HUES48 (cell line): ENCODE measurements at regions not wholly inside any gene's neighbourhood (a gene's known extent, or its start where the extent isn't known, plus 50 kb on each side); places are given as distances from the start of the nearest gene placed in this dataset.
"Not testable (repeated sequence)": the region's sequence is repeated elsewhere in the genome, so short reads cannot be mapped to it uniquely, and the experiment has no call there.

ENCODE experiments used
- H3K27ac ChIP-seq: one replicate; pipeline ENCODE4 v1.7.0; 2013; ENCODE audit warnings: low read depth, low read length, inconsistent platforms
- H3K27me3 ChIP-seq: 2 replicates; pipeline ENCODE4 v1.6.1; 2013; ENCODE audit warnings: mild to moderate bottlenecking, low read length; ENCODE audit not compliant: control insufficient read depth, insufficient read depth
- H3K36me3 ChIP-seq: 2 replicates; pipeline ENCODE4 v1.6.1; 2013; ENCODE audit warnings: low read length; ENCODE audit not compliant: control insufficient read depth, insufficient read depth
- H3K4me1 ChIP-seq: 2 replicates; pipeline ENCODE4 v1.6.1; 2013; ENCODE audit warnings: mild to moderate bottlenecking, low read length; ENCODE audit not compliant: control insufficient read depth, insufficient read depth
- H3K4me3 ChIP-seq: 2 replicates; pipeline ENCODE4 v1.5.1; 2013; ENCODE audit warnings: mild to moderate bottlenecking, low read depth, low read length
- H3K9ac ChIP-seq: 2 replicates; pipeline ENCODE4 v1.6.1; 2013; ENCODE audit warnings: mild to moderate bottlenecking, low read depth, low read length, moderate library complexity
- H3K9me3 ChIP-seq: 2 replicates; pipeline ENCODE4 v1.6.1; 2013; ENCODE audit warnings: low read length; ENCODE audit not compliant: control insufficient read depth, insufficient read depth

DNA sequence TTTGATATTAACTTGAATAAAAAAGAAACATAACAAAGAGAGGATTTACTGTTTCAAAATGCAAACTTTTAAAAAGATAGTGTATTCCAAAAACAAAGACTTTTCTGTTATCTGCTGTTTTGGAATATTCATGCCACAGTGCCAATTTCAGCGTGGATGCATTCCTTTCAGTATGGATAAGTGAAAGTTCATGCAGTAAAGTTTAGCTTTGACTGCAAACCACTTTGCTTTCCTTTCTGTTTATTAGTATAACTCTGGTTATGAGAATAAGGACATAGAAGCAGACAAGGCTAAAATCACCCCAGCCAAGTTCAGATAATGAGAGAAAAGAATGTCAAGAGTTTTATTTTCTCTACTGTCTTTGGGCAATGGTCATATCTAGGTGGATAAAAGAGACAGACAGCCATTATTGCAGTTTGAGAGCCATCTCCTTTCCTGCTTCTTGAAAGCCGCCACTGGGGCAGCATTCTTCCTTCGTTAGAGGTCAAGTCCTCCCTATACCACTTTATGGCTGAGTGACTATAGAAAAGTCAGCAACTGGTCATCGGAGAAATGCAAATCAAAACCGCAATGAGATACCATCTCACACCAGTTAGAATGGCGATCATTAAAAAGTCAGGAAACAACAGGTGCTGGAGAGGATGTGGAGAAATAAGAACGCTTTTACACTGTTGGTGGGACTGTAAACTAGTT, 82.4 kb upstream of the BLID start:
- Histone ChIP-seq H3K4me3 (no peak overlapping the region), H3K9ac (no peak overlapping the region), H3K36me3 (no peaks in the 10 kb centered on the region), H3K27me3 (peaks cover 9% of the 10 kb centered on the region; the same call in 1 of the 2 replicates), H3K27ac (no peak overlapping the region), H3K9me3 (no peaks in the 10 kb centered on the region), H3K4me1 (peaks cover 9% of the 10 kb centered on the region)

DNA sequence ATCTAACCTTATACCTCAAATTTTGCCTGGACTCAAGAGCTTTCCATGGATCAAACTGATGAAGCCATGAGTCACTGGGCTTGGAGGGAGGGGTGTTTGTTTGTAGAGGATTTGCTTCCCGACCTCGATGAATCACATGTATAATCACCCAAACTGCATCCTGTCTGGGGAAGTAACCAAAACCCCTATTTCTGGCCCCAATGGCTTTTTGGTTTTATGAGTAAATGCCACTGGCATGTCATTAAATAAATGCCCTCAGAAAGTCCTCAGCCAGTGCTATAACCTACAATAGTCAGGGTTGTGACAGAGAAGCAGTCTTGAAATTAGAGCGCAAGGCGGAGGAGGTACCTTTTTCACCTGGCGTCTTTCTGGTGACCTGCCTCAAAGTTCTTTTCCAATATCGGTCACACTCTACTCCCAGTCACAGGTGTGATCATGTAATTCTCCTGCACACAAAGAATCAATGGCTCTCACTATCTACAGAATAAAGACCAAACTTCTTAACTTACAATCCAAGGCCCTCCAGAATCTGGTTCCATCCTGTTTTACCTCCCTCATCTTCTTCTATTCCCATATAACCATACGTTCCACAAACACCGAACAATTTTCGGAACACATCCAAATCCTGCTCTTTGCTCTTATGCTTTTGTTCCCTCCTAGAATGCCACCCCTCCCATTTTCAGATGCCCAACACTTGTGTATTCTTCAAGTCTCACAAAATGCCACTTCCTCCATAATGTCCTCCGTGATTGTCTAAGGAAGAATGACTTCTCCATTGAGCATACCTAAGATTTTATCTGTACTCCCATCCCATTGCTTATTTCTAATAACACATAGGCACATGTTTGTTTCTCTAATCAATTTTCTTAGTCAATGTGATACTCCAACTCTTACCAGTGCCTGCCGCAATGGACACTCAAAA, 81.3 kb upstream of the BLID start:
- Histone ChIP-seq H3K4me1 (peaks cover 2% of the 10 kb centered on the region; the same call in 1 of the 2 replicates), H3K4me3 (no peak overlapping the region), H3K9me3 (no peaks in the 10 kb centered on the region), H3K27ac (no peak overlapping the region), H3K36me3 (no peaks in the 10 kb centered on the region), H3K27me3 (peaks cover 4% of the 10 kb centered on the region; the same call in 1 of the 2 replicates), H3K9ac (no peak overlapping the region)

DNA sequence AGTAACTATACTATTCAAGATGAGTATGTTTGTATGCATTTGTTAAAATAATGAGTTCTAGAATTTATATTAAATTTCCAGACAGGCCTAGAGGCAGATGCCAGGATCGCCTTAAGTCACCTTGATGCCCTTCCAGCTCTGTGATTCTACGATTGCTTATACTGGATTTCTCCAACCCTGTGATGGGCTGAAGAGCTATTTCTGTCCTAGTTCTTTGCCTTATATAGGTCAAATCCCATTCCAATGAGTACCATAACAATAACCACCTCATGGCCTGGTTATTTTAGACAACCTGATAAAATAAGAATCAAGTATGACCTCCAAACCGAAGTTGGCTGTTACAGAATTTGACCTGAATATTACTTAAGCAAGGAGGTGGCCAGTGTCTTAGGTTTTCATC, 79.8 kb upstream of the BLID start:
- no peaks in the 10 kb centered on the region for H3K9me3 ChIP-seq
- H3K4me3 ChIP-seq, result no peak overlapping the region
- H3K27me3 ChIP-seq, result no peaks in the 10 kb centered on the region
- H3K4me1 ChIP-seq, result no peaks in the 10 kb centered on the region
- H3K27ac ChIP-seq, result no peak overlapping the region
- H3K9ac ChIP-seq, result no peak overlapping the region
- H3K36me3 ChIP-seq, result no peaks in the 10 kb centered on the region

- not testable (repeated sequence) for H3K27ac ChIP-seq, H3K9ac ChIP-seq, H3K36me3 ChIP-seq, H3K27me3 ChIP-seq, H3K4me3 ChIP-seq, H3K9me3 ChIP-seq, H3K4me1 ChIP-seq
Measured at GRCh38 chr11:122193881-122194480, 78.0 kb upstream of the BLID start.

DNA sequence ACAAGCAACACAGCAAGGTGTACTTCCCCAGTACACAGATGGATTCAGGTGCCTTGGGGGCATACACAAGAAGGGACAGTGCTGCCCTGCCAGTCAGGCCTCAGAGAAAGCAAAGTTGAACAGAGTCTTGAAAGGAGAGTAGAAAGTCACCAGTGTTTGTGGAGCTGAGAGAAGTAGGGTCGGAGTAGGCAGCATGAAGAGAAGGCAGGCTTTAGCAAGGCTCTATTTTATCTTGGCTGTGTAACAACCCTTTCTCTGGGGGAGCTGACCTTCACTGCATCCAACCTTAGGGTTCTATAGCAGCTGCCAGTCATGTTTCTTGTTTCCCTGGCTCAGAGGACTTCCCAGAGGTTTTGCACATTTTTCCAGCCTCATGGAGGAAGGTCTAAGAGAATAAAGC, 77.4 kb upstream of the BLID start:
- Histone ChIP-seq H3K4me3 (no peak overlapping the region), H3K9ac (no peak overlapping the region), H3K27ac (no peak overlapping the region), H3K36me3 (no peaks in the 10 kb centered on the region), H3K4me1 (no peaks in the 10 kb centered on the region), H3K27me3 (no peaks in the 10 kb centered on the region), H3K9me3 (no peaks in the 10 kb centered on the region)

DNA sequence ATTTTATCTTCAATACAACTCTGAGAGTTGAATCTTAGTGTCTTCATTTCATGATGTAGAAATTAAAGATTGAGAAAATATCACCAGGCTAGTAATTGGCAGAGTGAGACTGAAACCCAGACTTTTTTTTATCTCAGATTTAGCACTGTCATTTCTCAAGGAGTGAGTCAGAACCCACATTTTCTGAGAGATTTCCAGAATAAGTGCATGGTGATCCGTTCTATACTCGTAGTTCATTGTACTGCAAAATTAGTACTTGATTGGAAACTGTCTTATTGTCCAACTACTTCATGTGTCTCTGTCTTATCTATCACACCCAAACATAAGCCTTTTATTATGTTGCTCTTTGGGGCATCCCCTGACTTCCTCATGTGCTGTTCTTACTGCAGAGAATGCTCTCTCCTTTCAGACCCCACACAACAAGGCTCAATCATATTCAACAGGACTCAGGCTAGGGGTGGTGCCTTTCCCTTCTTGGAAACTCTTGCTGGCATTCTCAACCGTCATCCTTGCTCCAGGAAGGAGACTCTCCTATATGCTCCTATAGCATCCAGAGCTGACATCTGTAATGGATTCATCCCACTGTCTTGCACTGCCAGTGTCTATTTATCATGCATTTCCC, 76.7 kb upstream of the BLID start:
- no peak overlapping the region for H3K27ac ChIP-seq
- H3K9me3 ChIP-seq, result no peaks in the 10 kb centered on the region
- H3K9ac ChIP-seq, result no peak overlapping the region
- H3K36me3 ChIP-seq, result no peaks in the 10 kb centered on the region
- H3K4me3 ChIP-seq, result no peak overlapping the region
- H3K27me3 ChIP-seq, result no peaks in the 10 kb centered on the region
- no peaks in the 10 kb centered on the region for H3K4me1 ChIP-seq

DNA sequence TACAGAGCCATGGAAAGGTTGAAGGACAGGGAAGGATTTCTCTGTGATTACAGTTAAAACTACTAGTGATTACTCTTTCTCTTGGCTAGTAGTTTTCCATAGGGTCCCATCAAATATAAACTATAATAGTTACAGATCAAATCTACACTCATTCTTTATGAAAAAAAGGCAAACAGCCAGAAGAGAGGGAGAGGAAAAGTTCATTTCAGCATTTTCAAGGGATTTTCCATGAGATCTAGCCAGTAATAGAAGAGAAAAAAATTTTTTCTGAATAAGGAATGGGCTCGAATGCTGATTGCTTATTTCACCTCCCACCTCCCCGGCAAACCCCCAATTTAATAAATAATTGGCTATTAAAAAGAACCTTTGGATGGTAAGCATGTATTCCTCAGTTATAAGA, 74.8 kb upstream of the BLID start:
- Histone ChIP-seq H3K9ac (no peak overlapping the region), H3K4me3 (no peak overlapping the region), H3K4me1 (no peaks in the 10 kb centered on the region), H3K27me3 (no peaks in the 10 kb centered on the region), H3K27ac (no peak overlapping the region), H3K36me3 (no peaks in the 10 kb centered on the region), H3K9me3 (no peaks in the 10 kb centered on the region)

DNA sequence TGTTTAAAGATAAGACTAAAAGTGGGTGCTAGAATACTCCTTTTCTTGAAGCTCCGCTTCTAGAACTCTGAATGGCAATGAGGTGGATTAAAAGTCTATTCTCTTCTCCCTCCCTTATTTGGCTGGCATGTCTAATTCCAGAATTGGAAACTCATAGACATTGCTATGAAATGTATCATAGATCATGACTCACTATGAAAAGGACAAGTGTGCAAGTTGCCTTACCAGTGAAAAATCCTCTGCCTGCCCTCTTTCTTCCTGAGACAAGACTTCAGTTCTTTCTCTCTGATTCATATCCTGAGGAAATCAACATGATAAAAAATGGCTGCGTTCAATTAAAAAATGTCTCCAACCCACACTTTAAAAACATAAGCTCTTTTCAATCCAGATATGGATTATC, 73.2 kb upstream of the BLID start:
- Histone ChIP-seq H3K27me3 (no peaks in the 10 kb centered on the region), H3K9ac (no peak overlapping the region), H3K27ac (no peak overlapping the region), H3K4me3 (no peak overlapping the region), H3K36me3 (no peaks in the 10 kb centered on the region), H3K9me3 (no peaks in the 10 kb centered on the region), H3K4me1 (no peaks in the 10 kb centered on the region)

GRCh38 chr11:122187373-122188165, 71.6 kb upstream of the BLID start:
- H3K9ac ChIP-seq, result no peak overlapping the region
- H3K36me3 ChIP-seq, result no peaks in the 10 kb centered on the region
- H3K4me1 ChIP-seq, result no peaks in the 10 kb centered on the region
- H3K9me3 ChIP-seq, result no peaks in the 10 kb centered on the region
- H3K27ac ChIP-seq, result no peak overlapping the region
- no peak overlapping the region for H3K4me3 ChIP-seq
- no peaks in the 10 kb centered on the region for H3K27me3 ChIP-seq

DNA sequence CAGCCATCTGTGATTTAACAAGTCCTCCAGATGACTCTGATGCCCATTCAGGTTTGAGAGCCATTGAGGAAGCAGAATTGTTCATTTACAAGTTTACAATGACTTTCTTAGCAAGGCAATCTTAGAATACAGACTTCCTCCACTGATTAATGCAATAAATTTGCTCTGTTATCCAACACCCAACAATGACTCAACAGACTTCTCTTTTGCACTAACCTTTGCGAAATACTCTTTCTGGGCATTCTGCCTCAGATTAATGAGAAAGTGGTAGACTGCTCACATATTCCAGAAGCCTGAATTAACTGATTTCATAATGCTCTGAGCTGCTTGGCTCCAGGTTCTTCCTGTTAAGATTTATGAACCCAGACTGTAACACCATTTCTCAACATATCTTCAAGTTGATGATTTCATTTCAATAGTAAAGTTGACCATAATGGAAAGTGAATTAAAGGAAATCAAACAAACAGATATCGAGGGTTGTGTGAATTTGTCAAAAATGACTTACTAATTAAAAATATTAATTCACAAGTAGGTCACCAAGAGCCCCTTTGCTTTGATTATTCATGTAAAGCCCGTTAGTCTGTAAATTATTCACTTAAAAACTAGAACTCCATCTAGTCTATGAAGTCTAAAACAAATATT, 70.5 kb upstream of the BLID start:
- no peaks in the 10 kb centered on the region for H3K27me3 ChIP-seq
- no peak overlapping the region for H3K9ac ChIP-seq
- H3K4me3 ChIP-seq, result no peak overlapping the region
- no peak overlapping the region for H3K27ac ChIP-seq
- H3K9me3 ChIP-seq, result no peaks in the 10 kb centered on the region
- no peaks in the 10 kb centered on the region for H3K4me1 ChIP-seq
- no peaks in the 10 kb centered on the region for H3K36me3 ChIP-seq
